ENCODE measurements at regions not wholly inside any gene's neighbourhood (a gene's known extent, or its start where the extent isn't known, plus 50 kb on each side); places are given as distances from the start of the nearest gene placed in this dataset.

GRCh38 chr3:154745122-154745521 is 315.1 kb upstream of the GPR149 start:
- DNase-seq (no peak), ATAC-seq (ENCODE audit: low FRiP score) (no peak)
- Histone ChIP-seq H3K27ac (ENCODE audit: low read depth in 1 of 2, low read length in 2 of 2) (no peak overlapping the region), H3K27me3 (ENCODE audit: control insufficient read depth in 1 of 2, insufficient read depth in 2 of 2, low read length in 1 of 2) (peaks cover 0 to 7% of the 10 kb centered on the region in 2 donors), H3K9me3 (ENCODE audit: control insufficient read depth, low read length) (peaks cover 4% of the 10 kb centered on the region), H3K4me3 (ENCODE audit: low read length in 2 of 2) (no peak overlapping the region), H3K36me3 (ENCODE audit: control insufficient read depth in 1 of 2, insufficient read depth in 2 of 2, low read length in 1 of 2) (no peaks in the 10 kb centered on the region), H3K4me1 (ENCODE audit: control insufficient read depth in 1 of 2, insufficient read depth in 2 of 2, low read length in 2 of 2) (no peaks in the 10 kb centered on the region)
- intact Hi-C loops (cut with DNase I): no loop called here

GRCh38 chr3:154743418-154743817 is 313.4 kb upstream of the GPR149 start:
- no peak for DNase-seq
- H3K27ac ChIP-seq (ENCODE audit: low read depth in 1 of 2, low read length in 2 of 2): no peak overlapping the region
- H3K4me1 ChIP-seq (ENCODE audit: control insufficient read depth in 1 of 2, insufficient read depth in 2 of 2, low read length in 2 of 2): no peaks in the 10 kb centered on the region
- no peak overlapping the region for H3K4me3 ChIP-seq (ENCODE audit: low read length in 2 of 2)
- no peaks in the 10 kb centered on the region for H3K9me3 ChIP-seq (ENCODE audit: control insufficient read depth, low read length)
- H3K36me3 ChIP-seq (ENCODE audit: control insufficient read depth in 1 of 2, insufficient read depth in 2 of 2, low read length in 1 of 2): no peaks in the 10 kb centered on the region
- no peak for ATAC-seq (ENCODE audit: low FRiP score)
- H3K27me3 ChIP-seq (ENCODE audit: control insufficient read depth in 1 of 2, insufficient read depth in 2 of 2, low read length in 1 of 2): no peaks in the 10 kb centered on the region
- intact Hi-C loops (cut with DNase I): no loop called here

- DNase-seq (no peak), ATAC-seq (ENCODE audit: low FRiP score) (no peak)
- Histone ChIP-seq H3K27me3 (ENCODE audit: control insufficient read depth in 1 of 2, insufficient read depth in 2 of 2, low read length in 1 of 2) (no peaks in the 10 kb centered on the region), H3K9me3 (ENCODE audit: control insufficient read depth, low read length) (no peaks in the 10 kb centered on the region), H3K27ac (ENCODE audit: low read depth in 1 of 2, low read length in 2 of 2) (no peak overlapping the region), H3K36me3 (ENCODE audit: control insufficient read depth in 1 of 2, insufficient read depth in 2 of 2, low read length in 1 of 2) (no peaks in the 10 kb centered on the region), H3K4me1 (ENCODE audit: control insufficient read depth in 1 of 2, insufficient read depth in 2 of 2, low read length in 2 of 2) (no peaks in the 10 kb centered on the region), H3K4me3 (ENCODE audit: low read length in 2 of 2) (no peak overlapping the region)
- intact Hi-C loops (cut with DNase I): no loop called here
- 84 to 85% methylated on average over 1 of the region's 1 CpG for WGBS, 2 donors
Measured at GRCh38 chr3:154734468-154734867, 304.5 kb upstream of the GPR149 start.

GRCh38 chr3:154730186-154730585 is 300.2 kb upstream of the GPR149 start:
- 4 to 5% methylated on average over 1 of the region's 1 CpG for WGBS, 2 donors

GRCh38 chr3:154729741-154730140 is 299.8 kb upstream of the GPR149 start:
- Histone ChIP-seq H3K36me3 (ENCODE audit: control insufficient read depth in 1 of 2, insufficient read depth in 2 of 2, low read length in 1 of 2) (no peaks in the 10 kb centered on the region), H3K9me3 (ENCODE audit: control insufficient read depth, low read length) (no peaks in the 10 kb centered on the region), H3K4me1 (ENCODE audit: control insufficient read depth in 1 of 2, insufficient read depth in 2 of 2, low read length in 2 of 2) (no peaks in the 10 kb centered on the region), H3K27ac (ENCODE audit: low read depth in 1 of 2, low read length in 2 of 2) (no peak overlapping the region), H3K4me3 (ENCODE audit: low read length in 2 of 2) (no peak overlapping the region), H3K27me3 (ENCODE audit: control insufficient read depth in 1 of 2, insufficient read depth in 2 of 2, low read length in 1 of 2) (no peaks in the 10 kb centered on the region)
- DNase-seq (no peak), ATAC-seq (ENCODE audit: low FRiP score) (no peak)
- intact Hi-C loops (cut with DNase I): no loop called here
- WGBS, 2 donors: 49 to 63% methylated on average over 2 of the region's 2 CpGs

More at GRCh38 chr3:154730186-154730585, 300.2 kb upstream of the GPR149 start:
- Histone ChIP-seq H3K27ac (ENCODE audit: low read depth in 1 of 2, low read length in 2 of 2) (no peak overlapping the region), H3K4me3 (ENCODE audit: low read length in 2 of 2) (no peak overlapping the region), H3K9me3 (ENCODE audit: control insufficient read depth, low read length) (no peaks in the 10 kb centered on the region), H3K27me3 (ENCODE audit: control insufficient read depth in 1 of 2, insufficient read depth in 2 of 2, low read length in 1 of 2) (no peaks in the 10 kb centered on the region), H3K36me3 (ENCODE audit: control insufficient read depth in 1 of 2, insufficient read depth in 2 of 2, low read length in 1 of 2) (no peaks in the 10 kb centered on the region), H3K4me1 (ENCODE audit: control insufficient read depth in 1 of 2, insufficient read depth in 2 of 2, low read length in 2 of 2) (no peaks in the 10 kb centered on the region)
- DNase-seq: no peak
- intact Hi-C loops (cut with DNase I): no loop called here
- ATAC-seq (ENCODE audit: low FRiP score): no peak

GRCh38 chr3:154728285-154728684 is 298.3 kb upstream of the GPR149 start:
- 89 to 92% methylated on average over 1 of the region's 1 CpG for WGBS, 2 donors
- intact Hi-C loops (cut with DNase I): no loop called here
- no peak overlapping the region for H3K4me3 ChIP-seq (ENCODE audit: low read length in 2 of 2)
- no peaks in the 10 kb centered on the region for H3K4me1 ChIP-seq (ENCODE audit: control insufficient read depth in 1 of 2, insufficient read depth in 2 of 2, low read length in 2 of 2)
- H3K27me3 ChIP-seq (ENCODE audit: control insufficient read depth in 1 of 2, insufficient read depth in 2 of 2, low read length in 1 of 2): no peaks in the 10 kb centered on the region
- no peak overlapping the region for H3K27ac ChIP-seq (ENCODE audit: low read depth in 1 of 2, low read length in 2 of 2)
- no peaks in the 10 kb centered on the region for H3K36me3 ChIP-seq (ENCODE audit: control insufficient read depth in 1 of 2, insufficient read depth in 2 of 2, low read length in 1 of 2)
- ATAC-seq (ENCODE audit: low FRiP score): no peak
- no peak for DNase-seq
- H3K9me3 ChIP-seq (ENCODE audit: control insufficient read depth, low read length): no peaks in the 10 kb centered on the region

- H3K4me1 ChIP-seq (ENCODE audit: control insufficient read depth in 1 of 2, insufficient read depth in 2 of 2, low read length in 2 of 2): no peaks in the 10 kb centered on the region
- no peak for DNase-seq
- no peak overlapping the region for H3K4me3 ChIP-seq (ENCODE audit: low read length in 2 of 2)
- H3K27ac ChIP-seq (ENCODE audit: low read depth in 1 of 2, low read length in 2 of 2): no peak overlapping the region
- H3K9me3 ChIP-seq (ENCODE audit: control insufficient read depth, low read length): no peaks in the 10 kb centered on the region
- no peak for ATAC-seq (ENCODE audit: low FRiP score)
- H3K36me3 ChIP-seq (ENCODE audit: control insufficient read depth in 1 of 2, insufficient read depth in 2 of 2, low read length in 1 of 2): no peaks in the 10 kb centered on the region
- peaks cover 0 to 2% of the 10 kb centered on the region in 2 donors for H3K27me3 ChIP-seq (ENCODE audit: control insufficient read depth in 1 of 2, insufficient read depth in 2 of 2, low read length in 1 of 2)
- intact Hi-C loops (cut with DNase I): no loop called here
- WGBS, 2 donors: 81 to 82% methylated on average over 1 of the region's 1 CpG
Measured at GRCh38 chr3:154720921-154721320, 290.9 kb upstream of the GPR149 start.

GRCh38 chr3:154718053-154718452 is 288.1 kb upstream of the GPR149 start:
- H3K36me3 ChIP-seq (ENCODE audit: control insufficient read depth in 1 of 2, insufficient read depth in 2 of 2, low read length in 1 of 2): no peaks in the 10 kb centered on the region
- H3K4me1 ChIP-seq (ENCODE audit: control insufficient read depth in 1 of 2, insufficient read depth in 2 of 2, low read length in 2 of 2): no peaks in the 10 kb centered on the region
- H3K27me3 ChIP-seq (ENCODE audit: control insufficient read depth in 1 of 2, insufficient read depth in 2 of 2, low read length in 1 of 2): peaks cover 0 to 2% of the 10 kb centered on the region in 2 donors
- no peaks in the 10 kb centered on the region for H3K9me3 ChIP-seq (ENCODE audit: control insufficient read depth, low read length)
- WGBS, 2 donors: 60 to 68% methylated on average over 1 of the region's 1 CpG
- H3K27ac ChIP-seq (ENCODE audit: low read depth in 1 of 2, low read length in 2 of 2): no peak overlapping the region
- intact Hi-C loops (cut with DNase I): no loop called here
- H3K4me3 ChIP-seq (ENCODE audit: low read length in 2 of 2): no peak overlapping the region
- no peak for DNase-seq
- no peak for ATAC-seq (ENCODE audit: low FRiP score)

- Histone ChIP-seq H3K4me1 (ENCODE audit: control insufficient read depth in 1 of 2, insufficient read depth in 2 of 2, low read length in 2 of 2) (no peaks in the 10 kb centered on the region), H3K9me3 (ENCODE audit: control insufficient read depth, low read length) (no peaks in the 10 kb centered on the region), H3K36me3 (ENCODE audit: control insufficient read depth in 1 of 2, insufficient read depth in 2 of 2, low read length in 1 of 2) (no peaks in the 10 kb centered on the region), H3K4me3 (ENCODE audit: low read length in 2 of 2) (no peak overlapping the region), H3K27ac (ENCODE audit: low read depth in 1 of 2, low read length in 2 of 2) (no peak overlapping the region), H3K27me3 (ENCODE audit: control insufficient read depth in 1 of 2, insufficient read depth in 2 of 2, low read length in 1 of 2) (peaks cover 0 to 2% of the 10 kb centered on the region in 2 donors)
- 62 to 66% methylated on average over 3 of the region's 3 CpGs for WGBS, 2 donors
- ATAC-seq (ENCODE audit: low FRiP score) (no peak), DNase-seq (no peak)
- intact Hi-C loops (cut with DNase I): no loop called here
Measured at GRCh38 chr3:154716170-154716569, 286.2 kb upstream of the GPR149 start.

All from aorta (tissue), 5 donors.